GM12891 (cell line): ENCODE measurements at regions not wholly inside any gene's neighbourhood (a gene's known extent, or its start where the extent isn't known, plus 50 kb on each side); places are given as distances from the start of the nearest gene placed in this dataset.

Experiments
- PAX5 ChIP-seq: IDR thresholded peaks from 2 replicates; pipeline ENCODE4 v1.6.1; 2011; ENCODE audit warnings: low read length, moderate library complexity, mild to moderate bottlenecking; ENCODE audit not compliant: insufficient read depth, severe bottlenecking
- POLR2A ChIP-seq: IDR thresholded peaks from 2 replicates; pipeline ENCODE4 v1.6.1; 2011; ENCODE audit warnings: low read depth, low read length, control low read depth
- POLR2AphosphoS5 ChIP-seq: IDR thresholded peaks from 2 replicates; pipeline ENCODE4 v1.6.1; 2011; ENCODE audit warnings: low read depth, low read length, control low read depth
- TAF1 ChIP-seq: IDR thresholded peaks from 2 replicates; pipeline ENCODE4 v1.6.1; 2011; ENCODE audit warnings: low read depth, low read length, control low read depth

DNA sequence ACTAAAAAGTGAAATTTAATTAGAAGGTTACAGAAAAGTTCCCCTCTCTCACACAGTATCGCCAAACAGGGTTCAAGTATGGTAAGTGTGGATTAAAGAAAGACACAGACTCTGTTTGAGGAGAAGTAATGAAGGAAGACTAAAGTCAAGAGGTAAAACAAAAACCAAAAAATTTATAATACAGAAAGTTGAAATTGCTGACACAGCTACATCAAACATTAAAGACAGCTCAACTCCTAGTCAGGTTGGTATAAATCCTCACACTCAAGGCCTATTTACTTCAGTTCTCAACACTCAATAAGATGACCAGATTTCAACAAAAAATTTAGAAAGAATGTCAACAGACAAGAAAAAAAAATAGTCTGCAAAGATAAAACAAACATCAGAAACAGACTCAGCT lies 300.5 kb upstream of the LINC00305 start:
- TF ChIP-seq POLR2A, result no peak
- no peak for TF ChIP-seq POLR2AphosphoS5
- TF ChIP-seq TAF1, result no peak
- no peak for TF ChIP-seq PAX5
